GM12872 (cell line): ENCODE measurements at regions not wholly inside any gene's neighbourhood (a gene's known extent, or its start where the extent isn't known, plus 50 kb on each side); places are given as distances from the start of the nearest gene placed in this dataset.

Source experiments
- TF ChIP-seq, protein P1 (sequence below): IDR thresholded peaks from 3 replicates; pipeline ENCODE4 v1.5.1; 2011; ENCODE audit warnings: low read depth, mild to moderate bottlenecking, low read length, moderate library complexity; ENCODE audit not compliant: insufficient read depth

DNA sequence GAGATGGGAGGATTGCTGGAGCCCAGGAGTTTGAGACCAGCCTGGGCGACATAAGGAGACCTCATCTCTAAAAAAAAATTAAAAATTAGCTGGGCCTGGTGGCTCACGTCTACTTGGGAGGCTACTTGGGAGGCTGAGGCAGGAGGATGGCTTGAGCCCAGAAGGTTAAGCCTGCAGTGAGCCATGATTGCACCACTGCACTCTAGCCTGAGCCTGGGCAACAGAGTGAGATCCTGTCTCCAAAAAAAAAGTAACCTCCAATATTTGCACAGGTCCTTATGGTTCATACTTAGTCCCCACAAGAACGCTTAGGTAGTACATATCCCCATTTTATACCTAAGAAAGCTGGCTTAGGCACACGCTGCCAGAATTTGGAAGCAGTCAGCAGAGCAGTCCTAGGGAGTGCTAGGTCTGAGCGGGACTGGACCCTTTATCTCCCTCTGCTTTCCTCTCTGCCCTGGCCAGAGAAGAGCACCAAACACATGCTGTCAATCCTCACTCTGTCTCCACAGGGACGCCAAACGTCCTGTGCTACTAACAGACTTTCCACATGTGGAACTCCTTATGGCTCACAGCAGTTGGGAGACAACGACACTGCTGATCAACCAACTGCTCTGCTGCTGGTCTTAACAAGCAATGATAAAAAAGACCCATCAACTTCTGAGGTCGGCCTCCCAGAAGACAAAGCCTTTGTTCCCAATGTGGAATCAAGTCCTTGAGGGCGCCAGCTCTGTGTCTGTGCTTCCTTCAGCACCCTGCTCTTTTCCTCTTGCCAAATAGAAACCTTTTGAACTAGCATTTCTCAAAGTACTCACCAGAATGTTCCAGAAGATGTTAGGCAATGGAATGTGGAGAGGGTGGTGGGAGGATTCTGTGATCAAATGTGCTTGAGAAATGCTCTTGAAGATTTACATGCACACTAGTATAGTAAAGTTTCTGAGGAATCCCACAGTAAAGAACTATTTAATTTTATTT lies 226.3 kb upstream of the DTNBP1 start:
- TF ChIP-seq, protein P1, sequence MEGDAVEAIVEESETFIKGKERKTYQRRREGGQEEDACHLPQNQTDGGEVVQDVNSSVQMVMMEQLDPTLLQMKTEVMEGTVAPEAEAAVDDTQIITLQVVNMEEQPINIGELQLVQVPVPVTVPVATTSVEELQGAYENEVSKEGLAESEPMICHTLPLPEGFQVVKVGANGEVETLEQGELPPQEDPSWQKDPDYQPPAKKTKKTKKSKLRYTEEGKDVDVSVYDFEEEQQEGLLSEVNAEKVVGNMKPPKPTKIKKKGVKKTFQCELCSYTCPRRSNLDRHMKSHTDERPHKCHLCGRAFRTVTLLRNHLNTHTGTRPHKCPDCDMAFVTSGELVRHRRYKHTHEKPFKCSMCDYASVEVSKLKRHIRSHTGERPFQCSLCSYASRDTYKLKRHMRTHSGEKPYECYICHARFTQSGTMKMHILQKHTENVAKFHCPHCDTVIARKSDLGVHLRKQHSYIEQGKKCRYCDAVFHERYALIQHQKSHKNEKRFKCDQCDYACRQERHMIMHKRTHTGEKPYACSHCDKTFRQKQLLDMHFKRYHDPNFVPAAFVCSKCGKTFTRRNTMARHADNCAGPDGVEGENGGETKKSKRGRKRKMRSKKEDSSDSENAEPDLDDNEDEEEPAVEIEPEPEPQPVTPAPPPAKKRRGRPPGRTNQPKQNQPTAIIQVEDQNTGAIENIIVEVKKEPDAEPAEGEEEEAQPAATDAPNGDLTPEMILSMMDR = no peak

DNA sequence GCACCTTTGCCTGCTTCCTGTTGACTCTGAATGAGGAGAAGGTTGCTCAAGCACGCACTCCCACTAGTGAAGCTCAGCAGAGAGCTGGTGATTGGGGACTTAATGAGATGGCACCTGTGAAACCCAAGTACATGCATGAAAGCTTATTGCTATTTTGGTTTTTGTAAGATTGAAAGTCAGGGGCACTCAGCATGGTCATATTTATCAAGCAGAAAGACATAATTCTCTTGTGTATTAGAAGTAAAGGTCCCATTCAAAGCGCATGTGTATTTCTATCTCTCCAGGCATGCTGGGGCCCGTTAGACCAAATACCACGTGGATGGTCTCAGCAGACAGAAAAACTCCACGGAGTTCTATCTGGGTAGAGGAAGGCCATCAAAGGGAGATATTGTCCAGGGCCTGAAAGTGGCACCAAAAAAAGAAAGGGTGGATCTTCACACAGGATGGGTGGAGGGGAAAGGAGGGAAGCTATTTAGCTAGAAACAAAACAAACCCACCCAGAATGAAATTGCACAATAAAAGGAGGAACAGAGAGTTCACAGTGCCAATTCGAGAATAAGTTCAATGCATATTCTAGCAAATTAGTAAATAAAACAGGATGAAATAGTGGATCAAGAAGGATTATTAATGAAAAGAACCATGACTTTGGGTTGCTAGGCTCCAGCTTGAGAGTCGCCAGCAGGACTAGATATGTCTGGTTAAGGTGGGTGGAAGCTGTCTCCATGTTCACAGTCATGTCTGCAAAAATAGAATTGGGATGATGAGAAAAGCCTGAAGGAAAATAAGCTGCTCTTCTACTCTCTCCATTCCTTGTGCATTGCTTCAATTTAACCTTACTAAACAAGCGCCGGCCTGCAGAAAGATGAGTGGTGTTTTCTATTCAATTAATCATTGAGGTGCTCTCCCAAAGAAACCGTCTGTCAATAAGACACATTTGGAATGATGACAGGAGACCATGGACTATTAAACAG lies 224.9 kb upstream of the DTNBP1 start:
- TF ChIP-seq, protein P1 = no peak

DNA sequence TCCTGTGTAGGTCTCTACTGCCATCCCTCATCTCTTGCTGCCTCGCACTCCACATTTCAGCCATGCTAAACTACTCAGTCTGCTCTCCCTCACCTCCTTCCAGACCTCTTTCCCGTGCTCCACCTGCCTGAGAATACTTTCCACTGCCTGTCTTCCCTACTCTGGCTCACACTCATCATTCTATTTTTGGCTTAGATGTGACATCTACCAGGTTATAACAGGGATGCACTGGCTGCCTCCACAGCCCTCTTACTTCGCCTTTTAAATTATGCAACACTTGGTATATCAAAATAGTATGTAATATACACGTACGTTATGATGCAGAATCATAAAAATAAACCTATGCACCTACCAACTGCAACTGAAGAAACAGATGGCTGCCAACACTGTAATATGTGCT lies 222.8 kb upstream of the DTNBP1 start:
- TF ChIP-seq, protein P1 = no peak

DNA sequence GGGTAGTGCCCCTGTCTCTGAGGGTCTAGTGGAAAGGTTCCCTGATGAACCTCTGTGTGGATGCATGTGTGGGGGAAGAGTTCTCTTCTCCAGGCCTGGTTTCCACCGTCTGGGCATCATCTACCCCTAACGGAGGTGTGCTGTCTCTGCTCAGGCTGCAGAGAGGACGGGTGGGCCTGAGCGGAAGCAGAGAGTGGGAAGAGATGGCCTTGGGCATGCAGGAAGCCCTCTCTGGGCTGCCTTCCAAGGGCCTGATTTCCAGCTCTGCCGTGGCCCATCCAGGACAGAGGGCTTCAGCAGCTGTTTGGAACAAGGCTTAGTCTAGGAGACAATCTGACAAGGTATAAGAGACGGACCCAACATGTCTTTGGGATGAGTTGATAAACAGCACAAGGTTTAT lies 220.1 kb upstream of the DTNBP1 start:
- TF ChIP-seq, protein P1 = no peak

GRCh38 chr6:15882345-15882744 lies 219.5 kb upstream of the DTNBP1 start:
- TF ChIP-seq, protein P1 = no peak

GRCh38 chr6:15881150-15881549 lies 218.3 kb upstream of the DTNBP1 start:
- TF ChIP-seq, protein P1 = no peak
